ENCODE measurements at regions not wholly inside any gene's neighbourhood (a gene's known extent, or its start where the extent isn't known, plus 50 kb on each side); places are given as distances from the start of the nearest gene placed in this dataset.

DNA sequence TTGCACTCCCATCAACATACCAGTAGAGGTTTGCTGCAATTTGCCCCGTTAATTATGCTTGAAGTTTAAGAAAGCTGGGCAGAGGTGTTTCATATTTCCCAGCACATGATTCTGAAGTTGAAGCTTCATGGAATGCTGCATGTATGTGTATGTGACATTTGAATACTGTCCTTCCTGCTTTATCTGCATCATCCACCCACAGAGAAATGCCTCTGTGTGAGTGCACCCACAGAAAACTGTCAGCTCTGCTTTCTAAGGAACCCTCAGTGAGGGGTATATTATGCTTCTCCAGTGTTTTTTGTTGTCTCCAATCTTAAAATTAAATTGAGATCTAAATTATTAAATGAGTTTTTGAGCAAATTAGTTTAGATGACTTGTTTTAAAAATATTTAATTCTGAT, 358.1 kb upstream of the PIK3R1 start:
- TF ChIP-seq, protein P1, sequence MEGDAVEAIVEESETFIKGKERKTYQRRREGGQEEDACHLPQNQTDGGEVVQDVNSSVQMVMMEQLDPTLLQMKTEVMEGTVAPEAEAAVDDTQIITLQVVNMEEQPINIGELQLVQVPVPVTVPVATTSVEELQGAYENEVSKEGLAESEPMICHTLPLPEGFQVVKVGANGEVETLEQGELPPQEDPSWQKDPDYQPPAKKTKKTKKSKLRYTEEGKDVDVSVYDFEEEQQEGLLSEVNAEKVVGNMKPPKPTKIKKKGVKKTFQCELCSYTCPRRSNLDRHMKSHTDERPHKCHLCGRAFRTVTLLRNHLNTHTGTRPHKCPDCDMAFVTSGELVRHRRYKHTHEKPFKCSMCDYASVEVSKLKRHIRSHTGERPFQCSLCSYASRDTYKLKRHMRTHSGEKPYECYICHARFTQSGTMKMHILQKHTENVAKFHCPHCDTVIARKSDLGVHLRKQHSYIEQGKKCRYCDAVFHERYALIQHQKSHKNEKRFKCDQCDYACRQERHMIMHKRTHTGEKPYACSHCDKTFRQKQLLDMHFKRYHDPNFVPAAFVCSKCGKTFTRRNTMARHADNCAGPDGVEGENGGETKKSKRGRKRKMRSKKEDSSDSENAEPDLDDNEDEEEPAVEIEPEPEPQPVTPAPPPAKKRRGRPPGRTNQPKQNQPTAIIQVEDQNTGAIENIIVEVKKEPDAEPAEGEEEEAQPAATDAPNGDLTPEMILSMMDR (IDR thresholded peaks at IDR 0.05; ENCODE audit: insufficient read depth, low read length, poor library complexity, severe bottlenecking), result no peak
- TF ChIP-seq EZH2phosphoT487 (conservative IDR thresholded peaks at IDR 0.05; ENCODE audit: low read length), result no peak
